ENCODE measurements at regions not wholly inside any gene's neighbourhood (a gene's known extent, or its start where the extent isn't known, plus 50 kb on each side); places are given as distances from the start of the nearest gene placed in this dataset.

GRCh38 chr2:128562471-128563347 is 244.0 kb upstream of the HS6ST1 start:
- Histone ChIP-seq H3K4me3 (ENCODE audit: low read depth, low read length) (no peak overlapping the region), H3K27ac (ENCODE audit: low read depth, low read length) (peak overlapping the region; percentile 92), H3K9me3 (ENCODE audit: control insufficient read depth, insufficient read depth, low read length) (no peaks in the 10 kb centered on the region; the same call in 1 of the 2 replicates), H3K27me3 (ENCODE audit: control insufficient read depth, insufficient read depth, low read length) (no peaks in the 10 kb centered on the region)
- ChIA-PET CTCF (no interaction called here), POLR2A (interaction anchor here (1.2 to 1.5 kb wide), 3 partner anchors 23 to 383 kb away, joined by 4 to 8 read pairs (median 8); no protein-coding TSS in a partner anchor)
- no peak for DNase-seq (ENCODE audit: low read depth, low spot score)
- no peak for TF ChIP-seq CTCF (IDR thresholded peaks at IDR 0.05; ENCODE audit: low read depth, low read length)

DNA sequence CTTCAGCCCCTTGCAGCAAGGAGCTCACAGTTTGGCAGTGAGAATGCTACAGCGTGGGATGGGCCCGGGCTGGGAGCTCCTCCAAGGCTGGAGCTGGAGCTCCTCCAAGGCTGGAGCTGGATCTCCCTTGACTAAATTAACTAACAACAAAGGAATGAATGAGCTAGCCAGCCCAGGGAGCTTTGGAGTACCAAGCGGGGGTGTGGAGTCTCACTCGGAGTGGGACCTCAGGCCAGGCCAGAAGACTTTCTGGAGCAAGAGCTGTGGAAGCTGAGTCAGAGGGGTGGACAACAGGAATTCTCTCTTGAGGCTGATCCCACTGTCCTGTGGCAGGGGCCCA is 244.7 kb upstream of the HS6ST1 start:
- POLR2A ChIA-PET = interaction anchor here (1.2 to 1.5 kb wide), 3 partner anchors 23 to 384 kb away, joined by 4 to 8 read pairs (median 8); no protein-coding TSS in a partner anchor

GRCh38 chr2:128564131-128564530 is 245.5 kb upstream of the HS6ST1 start:
- POLR2A ChIA-PET = interaction anchor here (0.6 to 1.5 kb wide), 2 partner anchors 22 to 241 kb away, joined by 3 to 8 read pairs; no protein-coding TSS in a partner anchor
- H3K4me3 ChIP-seq (ENCODE audit: low read depth, low read length) = no peak overlapping the region
- no peak for DNase-seq (ENCODE audit: low read depth, low spot score)
- no peaks in the 10 kb centered on the region for H3K27me3 ChIP-seq (ENCODE audit: control insufficient read depth, insufficient read depth, low read length)
- no peak for TF ChIP-seq CTCF (IDR thresholded peaks at IDR 0.05; ENCODE audit: low read depth, low read length)
- no peaks in the 10 kb centered on the region; the same call in 1 of the 2 replicates for H3K9me3 ChIP-seq (ENCODE audit: control insufficient read depth, insufficient read depth, low read length)
- no peak overlapping the region for H3K27ac ChIP-seq (ENCODE audit: low read depth, low read length)
- CTCF ChIA-PET = interaction anchor here (1.3 kb wide), 1 partner anchor 26 kb away, joined by 3 read pairs; no protein-coding TSS in a partner anchor

More for the DNA sequence above, 244.7 kb upstream of the HS6ST1 start:
- Histone ChIP-seq H3K27ac (ENCODE audit: low read depth, low read length) (peak overlapping the region; percentile 92), H3K27me3 (ENCODE audit: control insufficient read depth, insufficient read depth, low read length) (no peaks in the 10 kb centered on the region), H3K4me3 (ENCODE audit: low read depth, low read length) (no peak overlapping the region), H3K9me3 (ENCODE audit: control insufficient read depth, insufficient read depth, low read length) (no peaks in the 10 kb centered on the region; the same call in 1 of the 2 replicates)
- CTCF ChIA-PET = no interaction called here
- DNase-seq (ENCODE audit: low read depth, low spot score) = peak; percentile 91
- no peak for TF ChIP-seq CTCF (IDR thresholded peaks at IDR 0.05; ENCODE audit: low read depth, low read length)

GRCh38 chr2:128564551-128564950 is 245.9 kb upstream of the HS6ST1 start:
- ChIA-PET POLR2A (interaction anchor here (1.5 kb wide), 1 partner anchor 21 kb away, joined by 8 read pairs; no protein-coding TSS in a partner anchor), CTCF (interaction anchor here (1.3 kb wide), 1 partner anchor 27 kb away, joined by 3 read pairs; no protein-coding TSS in a partner anchor)
- no peak for TF ChIP-seq CTCF (IDR thresholded peaks at IDR 0.05; ENCODE audit: low read depth, low read length)
- no peak overlapping the region for H3K27ac ChIP-seq (ENCODE audit: low read depth, low read length)
- H3K9me3 ChIP-seq (ENCODE audit: control insufficient read depth, insufficient read depth, low read length) = no peaks in the 10 kb centered on the region; the same call in 1 of the 2 replicates
- DNase-seq (ENCODE audit: low read depth, low spot score) = no peak
- no peak overlapping the region for H3K4me3 ChIP-seq (ENCODE audit: low read depth, low read length)
- no peaks in the 10 kb centered on the region for H3K27me3 ChIP-seq (ENCODE audit: control insufficient read depth, insufficient read depth, low read length)

- Histone ChIP-seq H3K4me3 (ENCODE audit: low read depth, low read length) (no peak overlapping the region), H3K27me3 (ENCODE audit: control insufficient read depth, insufficient read depth, low read length) (no peaks in the 10 kb centered on the region), H3K9me3 (ENCODE audit: control insufficient read depth, insufficient read depth, low read length) (no peaks in the 10 kb centered on the region), H3K27ac (ENCODE audit: low read depth, low read length) (no peak overlapping the region)
- DNase-seq (ENCODE audit: low read depth, low spot score) = no peak
- TF ChIP-seq CTCF (IDR thresholded peaks at IDR 0.05; ENCODE audit: low read depth, low read length) = no peak
- CTCF ChIA-PET = interaction anchor here (1.3 kb wide), 1 partner anchor 27 kb away, joined by 3 read pairs; no protein-coding TSS in a partner anchor
- POLR2A ChIA-PET = no interaction called here
Observed at GRCh38 chr2:128565441-128565840, 246.8 kb upstream of the HS6ST1 start.

Measured in AG04450 (cell line).